HUES48 (cell line): ENCODE measurements at regions not wholly inside any gene's neighbourhood (a gene's known extent, or its start where the extent isn't known, plus 50 kb on each side); places are given as distances from the start of the nearest gene placed in this dataset.

Source experiments
- H3K27ac ChIP-seq: one replicate; pipeline ENCODE4 v1.7.0; 2013; ENCODE audit warnings: low read depth, low read length, inconsistent platforms
- H3K27me3 ChIP-seq: 2 replicates; pipeline ENCODE4 v1.6.1; 2013; ENCODE audit warnings: mild to moderate bottlenecking, low read length; ENCODE audit not compliant: control insufficient read depth, insufficient read depth
- H3K36me3 ChIP-seq: 2 replicates; pipeline ENCODE4 v1.6.1; 2013; ENCODE audit warnings: low read length; ENCODE audit not compliant: control insufficient read depth, insufficient read depth
- H3K4me1 ChIP-seq: 2 replicates; pipeline ENCODE4 v1.6.1; 2013; ENCODE audit warnings: mild to moderate bottlenecking, low read length; ENCODE audit not compliant: control insufficient read depth, insufficient read depth
- H3K4me3 ChIP-seq: 2 replicates; pipeline ENCODE4 v1.5.1; 2013; ENCODE audit warnings: mild to moderate bottlenecking, low read depth, low read length
- H3K9ac ChIP-seq: 2 replicates; pipeline ENCODE4 v1.6.1; 2013; ENCODE audit warnings: mild to moderate bottlenecking, low read depth, low read length, moderate library complexity
- H3K9me3 ChIP-seq: 2 replicates; pipeline ENCODE4 v1.6.1; 2013; ENCODE audit warnings: low read length; ENCODE audit not compliant: control insufficient read depth, insufficient read depth

- Histone ChIP-seq H3K27me3 (no peaks in the 10 kb centered on the region), H3K27ac (no peak overlapping the region), H3K9me3 (no peaks in the 10 kb centered on the region), H3K9ac (no peak overlapping the region), H3K36me3 (no peaks in the 10 kb centered on the region), H3K4me3 (no peak overlapping the region), H3K4me1 (no peaks in the 10 kb centered on the region)
Observed at GRCh38 chr19:34118879-34119748, 53.2 kb upstream of the LSM14A start.

- H3K27me3 ChIP-seq, result no peaks in the 10 kb centered on the region
- no peaks in the 10 kb centered on the region for H3K9me3 ChIP-seq
- H3K27ac ChIP-seq, result no peak overlapping the region
Observed at GRCh38 chr19:34120141-34120540, 52.2 kb upstream of the LSM14A start.

DNA sequence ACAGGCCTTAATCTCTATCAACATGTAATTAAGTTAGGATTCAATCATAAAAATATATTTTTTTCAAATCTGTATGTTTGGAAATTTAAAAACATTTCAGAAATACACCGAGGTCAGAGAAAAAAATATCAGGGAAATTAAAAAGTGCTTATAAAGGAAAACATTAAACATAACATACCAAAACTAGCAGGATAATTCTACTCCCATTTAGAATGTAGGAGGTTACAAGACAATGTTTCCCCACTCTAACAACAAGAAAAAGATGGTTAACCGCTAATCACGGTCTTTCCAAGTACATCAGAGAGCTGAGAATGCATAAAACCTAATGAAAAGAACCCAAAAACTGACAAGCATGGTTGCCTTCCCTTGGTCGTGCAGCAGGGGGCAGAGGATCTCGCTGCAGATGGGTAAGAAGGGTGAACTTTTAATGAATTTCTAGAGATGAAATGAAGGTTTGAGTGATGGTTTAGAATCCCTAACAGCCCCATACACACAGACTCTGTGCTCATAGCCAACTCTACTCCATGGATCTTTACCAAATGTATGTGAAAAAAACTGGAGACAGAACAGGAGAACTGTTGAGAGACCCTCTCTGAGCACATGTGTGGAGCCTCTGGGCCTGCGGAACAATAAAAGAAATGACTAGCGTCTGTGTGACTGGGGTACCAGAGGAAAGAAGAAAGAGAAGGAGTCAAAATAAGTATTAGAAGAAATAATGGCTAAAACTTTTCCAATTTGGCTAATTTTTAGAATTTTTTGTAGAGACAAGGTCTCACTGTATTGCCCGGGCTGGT lies 51.3 kb upstream of the LSM14A start:
- H3K36me3 ChIP-seq, result no peaks in the 10 kb centered on the region
- H3K27ac ChIP-seq, result no peak overlapping the region
- no peak overlapping the region for H3K9ac ChIP-seq
- no peaks in the 10 kb centered on the region for H3K4me1 ChIP-seq
- H3K4me3 ChIP-seq, result no peak overlapping the region
- H3K27me3 ChIP-seq, result no peaks in the 10 kb centered on the region
- no peaks in the 10 kb centered on the region for H3K9me3 ChIP-seq

More at GRCh38 chr19:34120141-34120540, 52.2 kb upstream of the LSM14A start:
- no peak overlapping the region for H3K9ac ChIP-seq
- H3K4me3 ChIP-seq, result no peak overlapping the region
- no peaks in the 10 kb centered on the region for H3K4me1 ChIP-seq
- H3K36me3 ChIP-seq, result no peaks in the 10 kb centered on the region
